GM10266 (cell line): ENCODE measurements at regions not wholly inside any gene's neighbourhood (a gene's known extent, or its start where the extent isn't known, plus 50 kb on each side); places are given as distances from the start of the nearest gene placed in this dataset.

Experiments used
- DNase-seq: peaks from one replicate; pipeline ENCODE4 v3.0.0; 2012; ENCODE audit errors: extremely low spot score
- CTCF ChIP-seq: IDR thresholded peaks from 2 replicates; pipeline ENCODE4 v1.5.1; 2012; ENCODE audit warnings: mild to moderate bottlenecking, low read depth; ENCODE audit not compliant: control insufficient read depth, insufficient read depth; ENCODE audit errors: missing control alignments

- no peak for TF ChIP-seq CTCF
- no peak for DNase-seq
Measured at GRCh38 chr3:182440101-182440500, 353.2 kb upstream of the ATP11B start.

- no peak for TF ChIP-seq CTCF
- DNase-seq, result no peak
Measured at GRCh38 chr3:182445576-182445975, 347.7 kb upstream of the ATP11B start.

DNA sequence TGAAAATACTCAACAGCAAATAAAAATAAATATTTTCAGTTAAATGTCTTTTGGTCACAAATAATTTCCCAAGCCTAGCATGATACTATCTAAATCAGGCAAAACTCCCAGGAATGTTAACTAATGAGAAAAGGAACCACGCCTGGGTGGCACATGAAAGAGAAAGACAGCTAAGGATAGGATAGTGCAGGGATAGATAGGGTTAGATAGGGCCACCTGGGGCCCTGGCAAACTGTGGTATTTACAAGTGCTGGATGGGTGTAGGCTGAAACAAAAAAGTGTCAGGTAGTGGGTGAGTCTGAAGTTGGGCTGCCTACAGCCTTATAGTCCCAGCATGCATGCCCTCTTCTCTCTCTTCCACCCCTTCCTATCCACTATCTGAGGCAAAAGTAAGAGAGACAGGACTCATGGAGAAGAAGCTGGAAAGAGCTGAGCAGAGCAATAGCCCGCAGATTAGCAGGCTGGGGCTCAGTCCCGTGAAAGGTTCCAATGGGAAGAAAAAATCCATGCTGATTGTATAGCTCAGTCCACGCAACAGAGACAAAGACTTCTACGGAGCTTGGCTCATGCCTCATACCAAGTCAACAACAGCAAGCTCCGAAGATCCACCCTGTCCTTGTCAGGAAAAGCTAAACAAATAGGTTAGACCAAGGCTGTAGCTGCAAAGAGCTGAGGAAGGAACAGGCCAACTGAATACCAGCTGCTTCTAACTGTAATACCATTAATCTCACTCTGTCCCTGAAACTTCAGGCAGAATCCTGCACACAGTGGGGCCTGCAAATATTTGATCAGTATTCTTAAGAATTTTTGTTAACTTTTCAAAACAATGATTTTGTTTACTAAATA, 342.1 kb upstream of the ATP11B start:
- no peak for TF ChIP-seq CTCF

DNA sequence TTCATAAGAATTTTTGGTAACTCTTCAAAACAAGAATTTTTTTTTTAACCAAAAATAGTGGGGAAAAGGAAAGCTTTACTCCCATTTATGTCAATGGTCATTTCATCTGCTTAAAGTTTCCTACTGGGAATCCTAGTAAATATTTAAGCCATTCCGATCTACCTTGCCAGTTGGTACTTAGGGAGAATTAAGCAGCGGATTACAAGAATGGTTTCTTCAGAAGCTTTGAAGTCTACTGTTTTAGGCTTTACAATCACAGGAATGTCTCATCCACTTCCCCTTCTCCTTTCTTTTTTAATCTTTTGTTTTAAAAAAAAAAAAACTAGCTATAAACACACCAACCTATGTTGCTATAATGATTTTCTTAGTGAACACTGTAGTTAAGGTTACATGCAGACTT, 341.4 kb upstream of the ATP11B start:
- TF ChIP-seq CTCF, result no peak
- no peak for DNase-seq

More for the DNA sequence above, 342.1 kb upstream of the ATP11B start:
- no peak for DNase-seq

DNA sequence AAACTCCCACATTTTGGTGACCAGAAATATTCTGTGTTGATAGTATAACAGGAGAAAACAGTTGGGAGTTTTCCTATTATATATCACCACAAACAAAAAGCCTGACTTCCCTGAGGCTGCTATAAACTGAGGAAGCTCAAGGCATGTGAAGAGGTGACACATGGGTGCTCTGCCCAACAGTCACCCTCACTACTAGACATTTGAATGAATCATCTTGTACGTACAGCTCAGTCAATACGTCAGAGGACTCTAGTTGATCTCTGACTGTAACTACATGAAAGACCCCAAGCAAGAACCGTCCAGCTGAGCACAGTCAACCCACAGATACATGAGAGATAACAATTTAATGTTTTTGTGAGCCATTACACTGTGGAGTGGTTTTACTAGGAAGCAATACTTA, 338.3 kb upstream of the ATP11B start:
- no peak for DNase-seq
- TF ChIP-seq CTCF, result no peak

DNA sequence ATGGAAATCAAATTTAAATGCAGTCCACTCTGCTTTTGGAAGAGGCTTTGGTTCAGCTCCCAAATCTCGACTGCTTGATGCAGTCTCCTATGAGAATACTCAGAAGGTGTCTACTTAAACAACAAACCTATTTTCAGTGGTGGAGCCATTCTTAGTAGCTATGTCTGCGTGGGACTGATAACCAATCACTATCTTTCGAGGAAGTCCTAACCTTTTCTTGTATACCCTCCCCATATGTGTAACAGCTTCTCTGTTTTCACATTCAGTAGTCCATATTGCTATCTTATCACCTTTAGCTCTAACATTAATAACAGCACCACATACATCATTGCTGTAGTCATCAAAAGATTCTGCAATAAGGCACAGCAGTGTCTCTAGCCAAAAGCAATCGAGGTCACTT, 333.0 kb upstream of the ATP11B start:
- no peak for DNase-seq
- no peak for TF ChIP-seq CTCF

- no peak for DNase-seq
- no peak for TF ChIP-seq CTCF
Measured at GRCh38 chr3:182462152-182462551, 331.2 kb upstream of the ATP11B start.
